MV-4-11 (cell line): ENCODE measurements at regions not wholly inside any gene's neighbourhood (a gene's known extent, or its start where the extent isn't known, plus 50 kb on each side); places are given as distances from the start of the nearest gene placed in this dataset.

Experiments used
- DNase-seq: peaks from one replicate; lab custom pipeline; 2025; lab: John Stamatoyannopoulos, UW

DNA sequence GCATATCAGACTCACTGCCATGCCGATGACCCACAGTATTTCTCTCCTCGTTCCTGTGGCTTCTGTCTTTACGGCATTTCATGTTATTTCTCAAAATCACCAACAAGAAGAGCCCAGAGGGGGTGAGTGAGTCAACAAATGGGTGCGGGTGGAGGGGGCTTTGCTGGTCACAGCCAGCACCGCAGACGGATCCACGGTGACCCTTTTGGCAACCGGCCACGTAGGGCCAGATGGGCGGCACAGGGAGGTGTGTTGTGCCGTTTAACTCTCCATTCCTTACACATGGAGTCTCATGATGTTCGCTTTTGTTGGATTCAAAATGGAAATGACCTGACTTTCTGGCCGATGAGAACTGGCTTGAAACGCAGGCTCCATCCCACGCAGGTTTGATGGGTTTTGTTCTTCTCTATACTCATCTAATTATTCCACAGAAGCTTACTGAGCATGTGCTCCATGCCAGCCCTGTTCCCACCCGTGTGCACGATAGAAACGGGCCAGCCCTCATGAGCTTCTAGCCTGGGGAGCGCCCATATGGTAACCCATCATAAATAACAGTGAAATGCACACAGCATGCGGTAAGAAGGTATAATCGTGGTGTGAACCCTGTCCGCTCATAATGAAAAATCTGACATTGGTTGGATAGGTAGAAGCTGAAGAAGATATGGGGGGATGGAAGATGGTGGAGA lies 319.9 kb downstream of the BRD1 start:
- no peak for DNase-seq

DNA sequence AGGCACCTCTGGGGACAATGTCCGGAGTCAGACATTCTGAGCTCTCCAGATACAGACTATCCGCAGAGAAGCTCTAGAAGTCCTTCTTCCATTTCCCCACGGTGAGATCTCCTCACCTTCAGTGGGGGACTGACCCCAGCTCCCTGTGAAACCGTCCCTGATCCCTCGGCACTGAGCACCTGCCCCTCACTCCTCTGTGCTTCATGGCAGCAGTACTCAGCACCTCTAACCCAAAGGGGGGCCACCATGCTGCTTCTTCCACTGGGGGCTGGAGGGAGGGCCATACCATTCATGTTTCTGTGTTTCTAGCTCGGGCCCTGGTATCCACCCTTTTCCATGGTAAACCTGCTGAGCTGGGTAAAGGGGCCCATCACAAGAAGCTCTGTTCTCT lies 321.7 kb downstream of the BRD1 start:
- no peak for DNase-seq

DNA sequence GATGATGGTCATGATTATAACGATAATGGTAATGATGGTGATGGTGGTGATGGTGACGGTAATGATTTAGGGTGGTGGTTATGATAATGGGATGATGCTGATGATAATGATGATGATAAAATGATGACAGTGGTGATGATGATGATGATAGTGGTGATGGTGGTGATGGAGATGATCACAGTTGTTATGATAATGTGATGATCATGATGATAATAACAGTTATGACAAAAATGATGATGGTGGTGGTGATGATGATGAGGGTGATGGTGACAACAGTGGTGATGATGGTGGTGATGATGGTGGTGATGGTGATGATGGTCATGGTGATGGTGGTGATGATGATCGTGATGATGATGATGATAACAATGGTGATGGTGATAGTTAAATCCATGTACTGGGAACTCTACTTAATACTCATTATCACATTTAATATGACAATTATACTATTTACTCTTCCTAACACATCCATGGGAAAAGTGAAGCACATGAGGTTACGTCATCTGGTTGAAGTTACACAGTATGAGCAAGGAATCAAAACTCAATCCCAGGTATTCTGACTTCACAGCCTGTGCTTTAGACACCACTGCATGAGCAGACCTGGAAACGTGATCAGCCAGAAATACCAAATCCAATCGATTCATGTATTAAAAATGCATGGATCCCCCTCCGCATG lies 322.2 kb downstream of the BRD1 start:
- no peak for DNase-seq

DNA sequence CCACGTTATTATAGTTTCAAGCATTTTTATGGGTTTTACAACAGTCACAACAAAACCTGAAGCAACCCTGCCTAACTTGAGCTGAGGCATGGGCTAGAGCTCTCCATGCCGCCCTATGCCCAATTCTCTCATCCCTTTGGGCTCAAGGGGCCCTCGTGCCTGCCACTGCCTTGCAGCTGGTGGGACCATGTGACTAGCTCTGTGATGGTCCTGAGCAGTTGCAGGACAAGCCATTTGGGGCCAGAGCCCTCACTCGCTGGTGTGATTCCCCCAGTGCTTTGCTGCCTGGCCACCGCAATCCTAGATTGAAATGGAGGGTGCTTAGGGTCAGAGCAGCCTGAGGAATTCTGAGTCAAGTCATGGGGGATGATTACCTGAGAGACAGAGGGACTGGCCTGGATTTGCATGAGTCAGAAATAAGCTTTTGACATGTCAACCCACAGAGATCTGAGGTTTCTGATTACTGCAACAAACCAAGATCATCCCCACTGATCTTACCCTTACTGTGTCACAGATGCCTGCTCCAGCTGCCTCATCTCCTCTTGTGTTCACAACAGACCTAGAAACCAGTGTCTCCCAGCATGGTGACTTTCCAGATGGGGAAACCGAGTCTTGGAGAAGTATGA lies 323.7 kb downstream of the BRD1 start:
- DNase-seq: peak; percentile 54

DNA sequence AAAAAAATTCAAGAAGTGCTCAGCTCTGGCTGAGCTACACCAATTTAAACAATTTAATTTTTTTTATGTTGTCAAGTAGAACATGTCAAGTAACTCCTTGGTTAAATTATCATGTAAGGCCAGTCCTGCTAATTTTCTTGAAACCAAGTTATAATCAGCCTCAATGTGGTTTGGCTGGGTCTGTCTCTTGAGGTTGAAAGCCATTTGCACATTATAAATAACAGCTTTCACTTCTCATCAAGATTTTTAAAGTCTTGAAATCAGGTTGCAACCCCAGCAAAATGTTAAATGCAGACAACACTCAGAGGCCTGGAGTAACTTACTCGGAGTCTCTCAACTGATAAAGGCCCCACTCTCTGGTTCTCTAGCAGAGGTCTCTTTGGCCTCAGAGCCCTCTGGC lies 324.4 kb downstream of the BRD1 start:
- DNase-seq: peak; percentile 73

DNA sequence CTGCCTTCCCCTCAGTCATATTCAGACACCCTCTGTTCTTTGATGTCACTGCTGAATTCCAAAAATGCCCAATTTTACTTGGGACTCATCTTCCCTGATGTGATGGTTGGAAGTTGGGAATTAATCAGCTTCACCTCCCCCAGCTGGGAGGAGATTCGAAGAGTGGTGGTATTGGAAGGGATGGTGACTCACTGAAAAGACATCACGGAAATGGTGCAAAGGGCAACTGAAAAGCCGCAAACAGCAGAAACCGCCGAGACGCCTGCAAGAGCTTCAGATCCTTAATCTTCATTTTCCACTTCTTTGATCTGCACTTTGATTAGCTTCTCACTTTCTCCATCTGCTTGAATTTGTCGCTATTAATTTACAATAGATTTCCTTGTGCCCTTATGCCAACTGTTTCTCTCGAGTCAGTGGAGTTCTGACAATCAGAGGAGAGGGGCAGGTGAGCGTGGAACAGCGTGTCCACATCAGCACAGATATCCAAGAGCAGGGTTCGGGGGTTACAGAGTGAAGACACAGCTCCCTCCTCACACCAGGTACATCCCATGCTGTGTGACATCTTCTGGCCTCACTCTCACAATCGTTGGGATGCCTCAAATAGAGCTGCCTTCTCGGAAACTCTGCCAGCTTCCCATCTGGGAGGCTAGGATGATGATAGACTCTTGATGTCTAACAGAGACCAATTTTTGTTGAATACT lies 325.4 kb downstream of the BRD1 start:
- DNase-seq: peak; percentile 83

DNA sequence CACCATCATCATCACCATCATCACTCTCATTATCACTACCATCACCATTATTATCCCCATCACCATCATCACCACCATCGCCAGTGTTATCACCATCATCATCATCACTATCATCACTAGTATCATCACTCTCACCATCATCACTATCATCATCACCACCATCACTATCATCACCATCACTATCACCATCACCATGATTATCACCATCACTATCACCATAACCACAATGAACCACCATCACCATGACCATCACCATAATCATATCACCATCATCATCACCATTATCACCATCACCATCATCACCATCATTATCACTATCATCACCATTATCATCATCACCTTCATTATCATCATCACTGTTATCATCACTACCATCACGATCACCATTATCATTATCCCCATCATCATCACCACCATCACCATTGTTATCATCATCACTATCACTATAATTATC lies 326.7 kb downstream of the BRD1 start:
- no peak for DNase-seq

DNA sequence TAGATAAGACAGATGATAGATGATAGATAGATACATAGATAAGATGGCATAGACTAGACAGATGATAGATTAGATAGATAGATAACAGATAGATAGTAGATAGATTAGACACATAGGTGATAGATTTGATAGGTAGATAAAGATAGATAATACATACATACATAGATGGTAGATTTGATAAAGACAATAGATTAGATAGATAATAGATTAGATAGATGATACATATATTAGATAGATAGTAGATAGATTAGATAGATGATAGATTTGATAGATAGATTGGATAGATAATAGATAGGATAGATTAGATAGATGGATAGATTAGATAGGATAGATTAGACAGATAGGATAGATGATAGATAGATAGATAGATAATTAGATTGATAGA lies 327.6 kb downstream of the BRD1 start:
- DNase-seq: no peak

DNA sequence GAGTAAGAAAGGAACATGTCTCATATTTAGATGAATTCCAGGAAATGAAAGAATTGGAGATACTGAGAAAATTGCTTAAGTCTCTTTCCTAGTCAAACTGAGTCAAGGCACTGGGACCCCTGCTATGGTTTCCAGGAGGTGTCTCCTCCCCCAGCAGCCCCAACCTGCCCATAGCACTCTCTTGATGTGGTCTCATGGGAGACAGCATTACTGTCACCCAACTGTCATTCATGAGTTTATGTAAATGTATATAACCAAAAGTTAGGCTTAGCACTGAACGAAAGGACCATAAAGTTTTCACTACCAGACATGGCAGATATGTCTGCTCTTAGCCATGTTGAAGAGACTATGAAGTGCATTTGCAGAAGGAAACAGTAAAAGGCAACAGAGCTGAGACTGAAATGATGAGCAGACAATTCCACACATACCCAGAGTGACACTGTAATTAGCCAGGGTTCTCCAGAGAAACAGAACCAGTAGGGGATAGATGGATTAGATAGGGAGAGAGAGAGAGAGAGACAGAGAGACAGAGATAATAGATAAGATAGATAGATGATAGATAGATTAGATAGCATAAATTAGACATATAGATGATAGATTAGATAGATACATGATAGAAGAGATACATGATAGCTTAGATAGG lies 328.1 kb downstream of the BRD1 start:
- no peak for DNase-seq

DNA sequence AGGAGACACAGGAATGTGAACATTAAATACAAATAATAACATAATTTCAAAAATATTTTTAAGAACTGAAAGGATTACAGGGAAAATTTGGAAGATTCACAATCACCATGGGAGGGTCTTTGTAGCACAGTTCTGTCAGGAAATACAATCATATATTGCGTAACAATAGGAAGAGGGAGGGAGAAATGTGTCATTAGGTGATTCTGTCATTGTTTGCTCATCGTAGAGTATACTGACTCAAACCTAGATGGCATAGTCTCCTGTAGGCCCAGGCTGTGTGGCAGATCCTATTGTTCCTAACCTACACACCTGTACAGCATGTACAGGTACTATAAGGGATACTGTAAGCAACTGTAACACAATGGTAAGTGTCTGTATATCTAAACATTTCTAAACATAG lies 330.4 kb downstream of the BRD1 start:
- DNase-seq: peak; percentile 53

DNA sequence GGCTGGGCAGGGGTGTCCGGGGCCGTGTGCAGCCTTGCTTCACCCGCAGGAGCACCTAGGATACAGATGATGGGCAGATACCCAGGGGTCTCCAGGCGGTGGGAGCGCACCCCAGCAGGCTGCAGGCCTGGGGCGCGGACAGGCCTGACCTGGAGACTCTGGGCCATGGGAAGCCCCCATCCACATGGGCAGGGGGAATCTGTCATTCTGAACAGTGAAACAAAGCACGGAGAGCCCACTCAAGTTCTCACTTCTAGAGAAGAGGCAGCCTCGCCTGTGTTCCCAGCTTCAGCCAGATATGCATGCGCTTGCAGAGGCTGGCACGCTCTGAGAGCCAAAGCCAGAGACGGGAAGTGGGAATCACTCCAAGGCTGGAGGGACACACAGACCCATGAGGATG lies 333.1 kb downstream of the BRD1 start:
- DNase-seq: no peak

DNA sequence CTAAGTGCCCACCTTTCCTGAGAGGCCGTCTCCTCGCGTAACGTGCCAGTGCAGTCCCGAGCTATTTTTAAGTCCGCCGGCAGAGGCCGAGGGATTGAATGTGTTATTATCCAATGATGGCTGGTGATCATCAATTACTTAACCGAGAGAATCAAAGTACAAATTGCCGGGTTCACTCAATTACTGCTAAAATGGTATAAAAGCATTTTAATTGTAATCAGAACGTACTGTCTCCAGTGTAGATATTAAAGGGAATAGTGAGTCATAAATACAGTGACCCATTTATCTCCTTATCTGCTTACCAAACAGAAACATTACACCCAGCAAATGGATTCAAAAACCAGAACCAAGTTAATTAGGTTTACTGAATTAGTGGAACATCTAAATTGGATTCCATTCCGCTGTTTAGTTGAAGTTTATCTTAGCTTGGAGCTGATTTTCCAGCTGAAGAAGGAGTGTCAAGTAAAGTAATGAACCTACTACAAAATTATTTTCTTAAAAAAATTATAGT lies 334.9 kb downstream of the BRD1 start:
- no peak for DNase-seq

DNA sequence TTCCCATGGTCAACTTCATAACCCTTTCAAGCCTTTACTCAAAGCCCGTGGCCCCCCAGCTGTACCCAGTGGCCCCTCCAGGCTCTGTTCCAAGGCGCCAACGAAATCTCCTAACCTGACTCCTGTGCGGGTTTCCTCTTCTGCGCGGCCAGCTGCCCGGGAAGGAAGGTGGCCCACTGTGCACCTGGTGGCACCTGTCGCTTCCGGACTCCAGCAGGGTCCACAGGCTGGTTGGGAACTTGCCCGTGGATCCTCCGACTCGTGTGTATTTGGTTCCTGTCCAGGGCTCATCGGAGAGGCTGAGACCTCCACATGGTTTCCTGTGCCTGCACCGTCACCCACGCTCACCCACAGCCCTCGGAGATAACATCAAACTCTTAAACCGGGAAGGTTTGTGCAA lies 335.4 kb downstream of the BRD1 start:
- no peak for DNase-seq

DNA sequence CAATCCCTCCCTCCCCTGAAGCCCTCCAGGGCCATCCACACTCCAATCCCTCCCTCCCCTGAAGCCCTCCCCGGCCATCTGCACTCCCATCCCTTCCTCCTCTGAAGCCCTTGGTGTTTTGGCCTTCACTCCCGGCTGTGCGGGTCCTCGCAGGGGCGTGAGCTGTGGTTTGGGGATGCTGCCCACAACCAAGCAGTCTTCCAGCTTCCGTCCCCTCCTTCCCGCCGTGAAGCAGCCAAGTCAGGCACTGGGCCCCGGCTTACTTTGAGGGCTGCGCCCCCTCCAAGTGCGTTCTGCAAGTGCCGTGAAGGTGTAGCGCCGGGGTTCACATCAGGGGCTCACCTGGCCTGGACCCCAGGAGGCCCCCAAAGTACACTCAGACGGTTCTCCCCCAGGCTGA lies 335.9 kb downstream of the BRD1 start:
- DNase-seq: no peak

DNA sequence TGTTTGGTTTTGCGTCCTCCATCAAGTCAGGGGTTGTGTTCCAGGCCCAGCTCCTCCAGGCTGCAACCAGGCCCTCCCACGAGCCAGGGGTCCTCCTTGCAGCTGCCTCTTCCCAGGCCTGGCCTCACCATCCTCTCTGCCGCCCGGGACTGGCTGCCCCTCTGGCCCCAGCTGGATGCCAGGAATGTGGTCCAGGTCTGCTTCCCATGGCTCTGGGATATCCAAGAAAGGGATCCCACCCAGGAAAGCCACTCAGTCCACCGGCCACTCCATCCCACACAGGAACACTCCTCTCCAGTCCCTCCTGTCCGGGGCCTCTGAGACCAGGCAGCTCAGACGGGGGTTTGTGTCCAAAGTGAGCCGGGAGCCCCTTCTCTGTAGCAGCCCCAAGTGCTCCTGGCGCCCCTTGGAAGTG lies 336.4 kb downstream of the BRD1 start:
- no peak for DNase-seq

DNA sequence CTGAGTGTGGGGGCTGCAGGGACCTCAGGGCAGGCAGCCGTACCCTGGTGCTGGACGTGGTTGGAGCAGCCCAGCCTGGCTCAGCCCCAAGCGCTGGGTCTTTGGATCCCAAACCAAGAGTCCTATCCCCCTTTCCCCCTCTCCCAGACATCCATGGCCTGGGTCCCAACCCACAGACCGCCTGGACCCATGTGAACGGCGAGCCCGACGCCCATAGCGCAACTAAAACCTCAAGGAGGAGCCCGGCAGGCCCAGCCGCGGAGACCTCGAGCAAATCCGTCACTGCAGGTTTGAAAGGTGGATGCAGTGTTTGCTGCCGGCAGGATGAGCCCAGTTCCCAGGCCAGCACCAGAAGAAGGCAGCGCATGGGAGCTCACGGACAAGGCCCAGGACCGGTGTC lies 337.0 kb downstream of the BRD1 start:
- DNase-seq: no peak

DNA sequence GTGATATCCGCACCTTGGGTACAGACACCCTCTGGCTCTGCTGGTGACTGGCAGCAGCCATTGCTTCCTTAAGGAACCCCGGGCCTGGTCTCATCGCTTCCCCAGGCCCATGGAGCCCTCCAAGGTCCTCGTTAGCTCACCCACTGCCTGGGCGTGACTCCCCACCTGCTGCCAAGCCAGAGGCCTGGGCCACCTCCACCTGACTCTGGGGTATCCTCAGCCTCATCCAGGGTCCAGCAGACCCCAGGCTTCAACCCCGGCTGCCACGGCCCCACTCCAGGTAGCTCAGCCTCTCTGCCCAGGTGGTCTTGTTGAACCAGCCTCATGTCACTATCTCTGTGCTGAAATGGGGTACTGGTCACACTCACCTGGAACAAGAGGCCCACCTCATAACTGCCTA lies 337.9 kb downstream of the BRD1 start:
- DNase-seq: no peak

DNA sequence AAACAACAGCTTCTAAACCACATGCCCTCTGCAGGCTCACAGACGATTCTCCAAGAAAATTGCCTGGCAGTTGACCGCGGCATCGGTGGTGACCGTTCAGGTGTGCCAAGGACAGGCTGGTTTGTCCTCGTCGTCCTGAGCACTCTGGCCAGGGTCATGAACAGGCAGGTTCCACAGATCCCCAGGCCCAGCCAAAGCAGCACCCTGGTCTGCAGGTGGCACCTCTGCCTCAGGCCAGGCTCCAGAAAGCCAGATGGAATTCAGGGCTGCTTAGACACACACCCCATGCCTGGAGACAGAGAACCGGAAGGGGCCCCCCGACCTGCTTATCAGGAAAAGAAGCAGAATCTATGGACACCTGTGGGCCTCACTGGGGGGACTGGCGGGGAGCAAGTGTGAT lies 338.7 kb downstream of the BRD1 start:
- DNase-seq: no peak

DNA sequence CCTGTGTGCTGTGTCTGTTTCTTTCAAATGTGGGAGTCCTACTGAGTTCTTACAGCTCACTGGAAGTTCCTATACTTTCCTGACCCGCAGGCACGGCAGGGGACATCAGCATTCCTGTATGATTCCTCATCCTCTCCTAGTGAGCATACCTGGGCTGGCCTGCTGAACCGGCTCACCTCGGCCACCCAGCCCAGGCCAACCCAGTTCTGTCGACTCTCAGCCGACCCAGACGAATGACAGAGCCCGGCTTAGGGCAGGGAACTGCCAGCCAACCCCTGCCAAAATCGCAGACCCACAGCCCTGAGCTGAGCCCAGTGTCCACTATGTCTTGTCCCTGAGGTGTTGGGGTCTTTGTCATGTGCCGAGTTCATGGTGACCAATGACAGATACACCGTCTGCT lies 339.7 kb downstream of the BRD1 start:
- DNase-seq: no peak

DNA sequence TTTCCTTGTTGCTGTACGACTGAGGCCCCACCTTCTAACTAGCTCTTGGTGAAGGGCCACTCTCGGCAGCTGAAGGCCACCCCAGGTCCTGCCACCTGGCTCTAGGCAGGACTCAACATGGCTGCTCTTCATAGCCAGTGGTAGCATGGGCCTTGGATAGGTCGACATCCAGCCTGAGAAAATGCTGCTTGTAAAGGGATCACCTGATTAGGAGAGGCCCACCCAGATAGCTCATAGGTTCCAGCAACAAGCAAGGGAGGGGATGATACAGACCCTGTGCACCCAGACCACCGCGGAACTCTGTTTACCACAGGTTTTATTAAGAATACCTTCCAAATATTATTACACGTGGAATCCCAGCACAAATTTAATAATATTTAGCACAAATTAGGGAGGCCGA lies 341.4 kb downstream of the BRD1 start:
- DNase-seq: no peak

DNA sequence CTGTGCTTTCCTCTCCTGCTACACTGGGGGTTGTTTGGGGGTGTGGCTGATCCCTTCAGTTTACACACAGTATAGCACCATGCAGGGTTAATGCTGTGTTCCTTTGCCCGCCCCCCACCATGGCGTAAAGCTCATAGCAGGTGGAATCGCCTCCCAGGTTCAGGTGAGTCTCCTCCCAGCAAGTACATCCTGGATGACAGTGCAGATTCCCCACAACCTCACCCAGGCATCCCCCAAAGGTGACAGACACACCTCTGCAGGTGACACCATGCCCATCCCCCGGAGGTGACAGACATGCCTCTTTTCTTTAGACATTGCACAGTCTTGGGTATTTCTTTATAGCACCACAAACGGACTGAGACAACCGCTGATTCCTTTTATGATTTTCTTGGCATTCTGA lies 343.7 kb downstream of the BRD1 start:
- DNase-seq: no peak

DNA sequence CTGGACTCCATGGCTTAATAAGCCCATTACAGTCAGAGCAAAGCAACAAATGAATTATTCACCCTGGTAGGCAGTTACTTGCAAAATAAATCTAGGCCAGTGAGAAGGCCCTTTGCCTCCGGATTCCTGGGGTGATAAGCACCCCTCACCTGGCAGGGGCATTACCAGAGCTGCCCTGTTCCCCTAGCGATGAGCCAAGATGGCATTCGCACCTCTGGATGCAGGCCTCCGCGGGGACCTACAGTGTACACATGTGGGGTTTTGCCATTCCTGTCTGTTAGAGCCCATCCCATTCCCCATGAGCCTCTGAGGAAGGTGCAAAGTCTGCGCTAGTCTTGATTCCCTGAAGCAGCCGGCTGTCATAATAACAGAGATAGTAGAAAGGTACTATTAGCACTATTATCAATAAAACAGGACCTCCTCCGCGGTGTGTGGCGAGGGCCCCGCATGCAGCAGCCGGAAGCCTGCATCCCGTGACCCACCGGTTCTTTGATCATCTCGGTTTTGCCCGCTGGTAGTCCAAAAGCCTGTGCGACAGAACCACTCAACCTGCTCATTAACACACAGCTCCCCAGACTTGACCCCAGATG lies 344.3 kb downstream of the BRD1 start:
- no peak for DNase-seq
